Neuronal stem cell (in vitro differentiated cells): ENCODE measurements at regions not wholly inside any gene's neighbourhood (a gene's known extent, or its start where the extent isn't known, plus 50 kb on each side); places are given as distances from the start of the nearest gene placed in this dataset.
"Not testable (repeated sequence)": the region's sequence is repeated elsewhere in the genome, so short reads cannot be mapped to it uniquely, and the experiment has no call there.

ENCODE experiments used
- DNase-seq: peaks from one replicate; pipeline ENCODE4 v3.0.0-alpha.2; 2013; ENCODE audit warnings: low spot score
- H2AFZ ChIP-seq: one replicate; pipeline ENCODE4 v1.6.1; 2013; ENCODE audit warnings: mild to moderate bottlenecking, low read length, inconsistent platforms
- H2AK5ac ChIP-seq: 2 replicates; pipeline ENCODE4 v1.6.1; 2013; ENCODE audit warnings: low read depth, mild to moderate bottlenecking, inconsistent platforms, low read length, moderate library complexity, mixed read lengths
- H2BK120ac ChIP-seq: 2 replicates; pipeline ENCODE4 v1.6.1; 2013; ENCODE audit warnings: low read depth, mild to moderate bottlenecking, inconsistent platforms, low read length, moderate library complexity, mixed read lengths
- H2BK12ac ChIP-seq: one replicate; pipeline ENCODE4 v1.6.1; 2013; ENCODE audit warnings: low read length, inconsistent platforms
- H2BK15ac ChIP-seq: 2 replicates; pipeline ENCODE4 v1.6.1; 2013; ENCODE audit warnings: mild to moderate bottlenecking, low read length, inconsistent platforms, mixed read lengths
- H2BK5ac ChIP-seq: one replicate; pipeline ENCODE4 v1.6.1; 2013; ENCODE audit warnings: inconsistent platforms, mild to moderate bottlenecking, low read length, moderate library complexity
- H3K14ac ChIP-seq: one replicate; pipeline ENCODE4 v1.6.1; 2013; ENCODE audit warnings: low read length, inconsistent platforms
- H3K18ac ChIP-seq: 2 replicates; pipeline ENCODE4 v1.6.1; 2013; ENCODE audit warnings: low read length, inconsistent platforms
- H3K23ac ChIP-seq: 2 replicates; pipeline ENCODE4 v1.6.1; 2013; ENCODE audit warnings: low read depth, mild to moderate bottlenecking, mixed read lengths, low read length, inconsistent platforms; ENCODE audit not compliant: poor library complexity
- H3K27ac ChIP-seq: replicated peaks from 3 replicates; pipeline ENCODE4 v1.5.1; 2013; ENCODE audit warnings: low read length, inconsistent platforms
- H3K27me3 ChIP-seq, 3 experiments: 2 replicates each; pipeline ENCODE4 v1.6.1; 2013; ENCODE audit warnings: low read length in 3 of 3, mild to moderate bottlenecking in 2 of 3, inconsistent platforms in 1 of 3, low read depth in 1 of 3, mixed read lengths in 1 of 3, moderate library complexity in 1 of 3; ENCODE audit not compliant: control insufficient read depth in 3 of 3, insufficient read depth in 3 of 3
- H3K36me3 ChIP-seq, 2 donors: replicated peaks in 1 of 2; 2 replicates each; pipeline ENCODE4 v1.6.1; 2013; ENCODE audit warnings: low read length in 2 of 2; ENCODE audit not compliant: control insufficient read depth in 2 of 2, insufficient read depth in 2 of 2
- H3K4ac ChIP-seq: 2 replicates; pipeline ENCODE4 v1.6.1; 2013; ENCODE audit warnings: inconsistent platforms, mild to moderate bottlenecking, low read length, moderate library complexity
- H3K4me1 ChIP-seq, 2 donors: 1 replicate in 1 of 2; 2 replicates in 1 of 2; pipeline ENCODE4 v1.6.1; 2013; ENCODE audit warnings: low read length in 2 of 2, low read depth in 1 of 2; ENCODE audit not compliant: control insufficient read depth in 2 of 2, insufficient read depth in 1 of 2
- H3K4me2 ChIP-seq: one replicate; pipeline ENCODE4 v1.6.1; 2013; ENCODE audit warnings: mild to moderate bottlenecking, low read length, inconsistent platforms; ENCODE audit not compliant: insufficient read depth, poor library complexity, severe bottlenecking
- H3K4me3 ChIP-seq, 2 donors: 2 replicates each; pipeline ENCODE4 v1.5.1; 2013; ENCODE audit warnings: low read length in 2 of 2, mild to moderate bottlenecking in 2 of 2, inconsistent platforms in 1 of 2, moderate library complexity in 1 of 2
- H3K79me1 ChIP-seq: one replicate; pipeline ENCODE4 v1.6.1; 2013; ENCODE audit warnings: low read depth, mild to moderate bottlenecking, inconsistent platforms, low read length, moderate library complexity
- H3K9ac ChIP-seq: one replicate; pipeline ENCODE4 v1.6.1; 2013; ENCODE audit warnings: mild to moderate bottlenecking, low read depth, low read length, inconsistent platforms; ENCODE audit not compliant: poor library complexity
- H3K9me3 ChIP-seq, 2 donors: replicated peaks in 1 of 2; 2 replicates each; pipeline versions ENCODE3 to v1.6.1; 2013; ENCODE audit warnings: low read length in 2 of 2, mild to moderate bottlenecking in 2 of 2, inconsistent platforms in 1 of 2, low read depth in 1 of 2, mixed read lengths in 1 of 2, moderate library complexity in 1 of 2; ENCODE audit not compliant: control insufficient read depth in 2 of 2, insufficient read depth in 1 of 2
- H4K8ac ChIP-seq: one replicate; pipeline ENCODE4 v1.6.1; 2013; ENCODE audit warnings: low read depth, mild to moderate bottlenecking, inconsistent platforms, low read length, moderate library complexity
- H4K91ac ChIP-seq: one replicate; pipeline ENCODE4 v1.6.1; 2013; ENCODE audit warnings: low read length, low read depth, mild to moderate bottlenecking, inconsistent platforms; ENCODE audit not compliant: poor library complexity
- WGBS, 2 donors: extraction: QIAGEN DNeasy Blood & Tissue Kit; methylation state at CpG; one replicate each; pipeline ENCODE4 v1.1.7; 2013; ENCODE audit warnings: missing lambda C conversion rate in 2 of 2, mixed read lengths in 1 of 2; ENCODE audit not compliant: insufficient read length in 2 of 2, insufficient replicate concordance in 1 of 2; ENCODE audit errors: extremely low coverage in 2 of 2; 5-methylcytosine and 5-hydroxymethylcytosine counted together

DNA sequence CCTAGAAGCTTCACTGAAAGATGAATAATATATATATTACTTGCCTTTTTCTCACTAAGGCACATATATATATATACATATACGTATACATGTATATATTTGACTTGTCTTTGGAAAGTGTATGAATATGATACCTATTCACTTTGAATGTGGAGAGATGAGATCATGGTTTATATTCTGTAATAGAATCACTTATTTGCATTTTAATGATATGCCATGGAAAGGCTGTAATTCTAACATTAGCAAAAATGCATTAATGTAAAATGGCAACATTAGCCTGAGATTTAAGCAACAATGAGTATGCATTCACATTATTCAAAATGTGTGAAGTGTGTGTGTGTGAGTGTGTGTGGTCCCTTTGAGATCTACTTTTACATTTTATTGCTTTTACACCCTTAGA is 54.5 kb upstream of the PRKD1 start:
- no peaks in the 10 kb centered on the region for H3K9me3 ChIP-seq
- DNase-seq: no peak
- H2AK5ac ChIP-seq: no peak overlapping the region
- no peak overlapping the region for H3K9ac ChIP-seq
- H4K91ac ChIP-seq: no peak overlapping the region
- no peaks in the 10 kb centered on the region for H3K79me1 ChIP-seq
- no peaks in the 10 kb centered on the region for H3K36me3 ChIP-seq
- WGBS, 2 donors: no CpG with 5 or more reads among the region's 1 CpG
- H2BK5ac ChIP-seq: no peak overlapping the region
- no peak overlapping the region for H3K4me3 ChIP-seq
- no peak overlapping the region for H2BK15ac ChIP-seq
- H3K18ac ChIP-seq: no peak overlapping the region
- no peak overlapping the region for H3K23ac ChIP-seq
- H2BK12ac ChIP-seq: no peak overlapping the region
- no peaks in the 10 kb centered on the region for H3K27me3 ChIP-seq
- no peak overlapping the region for H2AFZ ChIP-seq
- H3K4me1 ChIP-seq: no peaks in the 10 kb centered on the region
- H3K14ac ChIP-seq: no peak overlapping the region
- H3K4me2 ChIP-seq: no peak overlapping the region
- no peak overlapping the region for H3K27ac ChIP-seq
- no peak overlapping the region for H4K8ac ChIP-seq
- no peak overlapping the region for H2BK120ac ChIP-seq
- H3K4ac ChIP-seq: no peak overlapping the region

- no peak overlapping the region for H3K14ac ChIP-seq
- H3K4me2 ChIP-seq: no peak overlapping the region
- no peak overlapping the region for H2BK120ac ChIP-seq
- H3K36me3 ChIP-seq: no peaks in the 10 kb centered on the region
- no peak overlapping the region for H3K27ac ChIP-seq
- H2AFZ ChIP-seq: no peak overlapping the region
- no peaks in the 10 kb centered on the region for H3K79me1 ChIP-seq
- H3K4me1 ChIP-seq: no peaks in the 10 kb centered on the region
- no peak overlapping the region for H3K18ac ChIP-seq
- H2BK15ac ChIP-seq: no peak overlapping the region
- no peaks in the 10 kb centered on the region for H3K27me3 ChIP-seq
- H4K91ac ChIP-seq: no peak overlapping the region
- no peak overlapping the region for H3K4me3 ChIP-seq
- H2BK5ac ChIP-seq: no peak overlapping the region
- no peak overlapping the region for H3K9ac ChIP-seq
- no peak overlapping the region for H4K8ac ChIP-seq
- no peaks in the 10 kb centered on the region for H3K9me3 ChIP-seq
- H2AK5ac ChIP-seq: no peak overlapping the region
- H3K23ac ChIP-seq: no peak overlapping the region
- H3K4ac ChIP-seq: no peak overlapping the region
- no peak overlapping the region for H2BK12ac ChIP-seq
- no CpG with 5 or more reads among the region's 1 CpG for WGBS, 2 donors
- DNase-seq: no peak
Measured at GRCh38 chr14:29982993-29983392, 55.3 kb upstream of the PRKD1 start.

- not testable (repeated sequence) for H3K79me1 ChIP-seq, H3K4ac ChIP-seq, H4K91ac ChIP-seq, H2BK5ac ChIP-seq, H3K27me3 ChIP-seq, H2AFZ ChIP-seq, H3K18ac ChIP-seq, H3K4me2 ChIP-seq, DNase-seq, H2BK15ac ChIP-seq, H3K36me3 ChIP-seq, H3K27ac ChIP-seq, H2BK120ac ChIP-seq, H3K9me3 ChIP-seq, H3K4me1 ChIP-seq, H2AK5ac ChIP-seq, H3K4me3 ChIP-seq, H3K14ac ChIP-seq, H3K23ac ChIP-seq, H2BK12ac ChIP-seq, H3K9ac ChIP-seq, H4K8ac ChIP-seq
- no CpG with 5 or more reads among the region's 30 CpGs for WGBS, 2 donors
Measured at GRCh38 chr14:29990344-29990857, 62.8 kb upstream of the PRKD1 start.

- Histone ChIP-seq H2BK12ac (no peak overlapping the region), H3K27me3 (no peaks in the 10 kb centered on the region), H3K27ac (no peak overlapping the region), H3K4me3 (no peak overlapping the region), H3K4me1 (no peaks in the 10 kb centered on the region), H2BK120ac (no peak overlapping the region), H2BK5ac (no peak overlapping the region), H3K36me3 (no peaks in the 10 kb centered on the region), H3K79me1 (no peaks in the 10 kb centered on the region), H3K23ac (no peak overlapping the region), H3K9me3 (no peaks in the 10 kb centered on the region), H4K8ac (no peak overlapping the region), H3K9ac (no peak overlapping the region), H2AK5ac (no peak overlapping the region), H3K18ac (no peak overlapping the region), H4K91ac (no peak overlapping the region), H3K14ac (no peak overlapping the region), H3K4me2 (no peak overlapping the region), H2AFZ (no peak overlapping the region), H2BK15ac (no peak overlapping the region), H3K4ac (no peak overlapping the region)
- no CpG with 5 or more reads among the region's 2 CpGs for WGBS, 2 donors
- DNase-seq: no peak
Measured at GRCh38 chr14:29990993-29991392, 63.3 kb upstream of the PRKD1 start.
